Neural crest cell (in vitro differentiated cells): ENCODE measurements at regions not wholly inside any gene's neighbourhood (a gene's known extent, or its start where the extent isn't known, plus 50 kb on each side); places are given as distances from the start of the nearest gene placed in this dataset.

Experiments
- DNase-seq: peaks from one replicate; pipeline ENCODE4 v3.0.0; 2021; ENCODE audit warnings: low read depth, mixed read lengths, low spot score
- H3K27ac Mint-ChIP-seq: one replicate; pipeline ENCODE4 v1.8.0; 2021; ENCODE audit warnings: mild to moderate bottlenecking, mixed read lengths; ENCODE audit not compliant: unreplicated experiment
- H3K27me3 Mint-ChIP-seq: 2 replicates; pipeline ENCODE4 v1.8.0; 2021; ENCODE audit warnings: low read depth, mild to moderate bottlenecking, mixed read lengths
- H3K36me3 Mint-ChIP-seq: 2 replicates; pipeline ENCODE4 v1.8.0; 2021; ENCODE audit warnings: low read depth, mild to moderate bottlenecking, mixed read lengths
- H3K4me1 Mint-ChIP-seq: 2 replicates; pipeline ENCODE4 v1.8.0; 2021; ENCODE audit warnings: mixed read lengths
- H3K4me3 Mint-ChIP-seq: one replicate; pipeline ENCODE4 v1.8.0; 2021; ENCODE audit warnings: mild to moderate bottlenecking, mixed read lengths
- H3K9me3 Mint-ChIP-seq: 2 replicates; pipeline ENCODE4 v1.8.0; 2021; ENCODE audit warnings: mixed read lengths
- CTCF ChIP-seq: fragments of 200-600 bp; sonication (generic); conservative IDR thresholded peaks from 2 replicates; pipeline ENCODE4 v1.5.0; 2021; ENCODE audit warnings: antibody characterized with exemption, mild to moderate bottlenecking

- no peaks in the 10 kb centered on the region for H3K4me1 Mint-ChIP-seq
- peaks cover 7% of the 10 kb centered on the region for H3K9me3 Mint-ChIP-seq
- DNase-seq: no peak
- TF ChIP-seq CTCF: no peak
- peaks cover 6% of the 10 kb centered on the region for H3K36me3 Mint-ChIP-seq
- no peak overlapping the region for H3K4me3 Mint-ChIP-seq
- no peak overlapping the region for H3K27ac Mint-ChIP-seq
- H3K27me3 Mint-ChIP-seq: no peaks in the 10 kb centered on the region
Observed at GRCh38 chr13:112003941-112004340, 63.0 kb upstream of the SOX1 start.

- no peak overlapping the region for H3K27ac Mint-ChIP-seq
- H3K4me1 Mint-ChIP-seq: no peaks in the 10 kb centered on the region
- no peak for TF ChIP-seq CTCF
- no peak overlapping the region for H3K4me3 Mint-ChIP-seq
- H3K27me3 Mint-ChIP-seq: no peaks in the 10 kb centered on the region
- no peak for DNase-seq
- H3K36me3 Mint-ChIP-seq: peaks cover 6% of the 10 kb centered on the region
- peaks cover 7% of the 10 kb centered on the region for H3K9me3 Mint-ChIP-seq
Observed at GRCh38 chr13:112005925-112006324, 61.0 kb upstream of the SOX1 start.

GRCh38 chr13:112007191-112007590 lies 59.8 kb upstream of the SOX1 start:
- DNase-seq: no peak
- Mint-ChIP-seq H3K4me1 (no peaks in the 10 kb centered on the region), H3K4me3 (no peak overlapping the region), H3K27ac (no peak overlapping the region), H3K9me3 (peaks cover 7% of the 10 kb centered on the region), H3K27me3 (no peaks in the 10 kb centered on the region), H3K36me3 (peaks cover 6% of the 10 kb centered on the region)
- TF ChIP-seq CTCF: no peak

DNA sequence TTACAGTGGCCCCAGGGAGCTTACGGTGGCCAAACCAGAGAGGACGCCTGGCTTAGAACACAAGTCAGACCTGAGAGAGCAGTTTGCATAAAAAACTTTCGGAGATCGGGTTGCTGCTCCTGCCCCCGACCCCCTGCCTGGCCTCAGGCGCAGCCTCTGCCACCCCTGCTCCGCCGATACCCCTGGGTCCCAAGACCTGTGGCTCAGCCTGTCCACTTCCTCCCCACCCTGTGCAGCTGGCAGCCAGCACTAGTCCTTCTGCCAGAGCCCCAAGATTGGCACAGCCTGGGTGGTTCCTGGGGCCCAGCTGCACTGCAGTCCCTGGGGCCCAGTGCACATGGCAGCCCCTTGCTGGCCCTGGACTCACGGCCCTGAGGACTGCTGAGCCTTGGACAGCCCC lies 56.2 kb upstream of the SOX1 start:
- Mint-ChIP-seq H3K27ac (no peak overlapping the region), H3K9me3 (peaks cover 10% of the 10 kb centered on the region), H3K36me3 (peaks cover 8% of the 10 kb centered on the region), H3K27me3 (no peaks in the 10 kb centered on the region), H3K4me1 (no peaks in the 10 kb centered on the region), H3K4me3 (no peak overlapping the region)
- TF ChIP-seq CTCF: no peak
- DNase-seq: no peak

GRCh38 chr13:112012016-112012704 lies 54.8 kb upstream of the SOX1 start:
- no peak for DNase-seq
- Mint-ChIP-seq H3K36me3 (peaks cover 6% of the 10 kb centered on the region), H3K27ac (no peak overlapping the region), H3K27me3 (no peaks in the 10 kb centered on the region), H3K9me3 (peaks cover 3% of the 10 kb centered on the region), H3K4me1 (no peaks in the 10 kb centered on the region), H3K4me3 (no peak overlapping the region)
- no peak for TF ChIP-seq CTCF
